Trophoblast cell (in vitro differentiated cells and primary cell): ENCODE measurements at regions not wholly inside any gene's neighbourhood (a gene's known extent, or its start where the extent isn't known, plus 50 kb on each side); places are given as distances from the start of the nearest gene placed in this dataset.

Experiments
- DNase-seq, 2 donors: peaks; one replicate each; pipeline ENCODE4 v3.0.0-alpha.2; 2016
- H2AFZ ChIP-seq: 2 replicates; pipeline ENCODE4 v1.6.1; 2013; ENCODE audit warnings: low read length, moderate library complexity, mild to moderate bottlenecking; ENCODE audit not compliant: insufficient read depth, poor library complexity
- H2AK5ac ChIP-seq: 2 replicates; pipeline ENCODE4 v1.6.1; 2013; ENCODE audit warnings: mild to moderate bottlenecking, low read length
- H2BK120ac ChIP-seq: 2 replicates; pipeline ENCODE4 v1.6.1; 2013; ENCODE audit warnings: low read length, mild to moderate bottlenecking, moderate library complexity; ENCODE audit not compliant: insufficient read depth, poor library complexity
- H2BK12ac ChIP-seq: 2 replicates; pipeline ENCODE4 v1.6.1; 2013; ENCODE audit warnings: mild to moderate bottlenecking, low read length, moderate library complexity
- H2BK5ac ChIP-seq: 2 replicates; pipeline ENCODE4 v1.6.1; 2013; ENCODE audit warnings: low read length, low read depth, moderate library complexity, mild to moderate bottlenecking; ENCODE audit not compliant: poor library complexity
- H3K14ac ChIP-seq: 2 replicates; pipeline ENCODE4 v1.6.1; 2013; ENCODE audit warnings: mild to moderate bottlenecking, low read length
- H3K18ac ChIP-seq: 2 replicates; pipeline ENCODE4 v1.6.1; 2013; ENCODE audit warnings: mild to moderate bottlenecking, low read length
- H3K23ac ChIP-seq: 2 replicates; pipeline ENCODE4 v1.6.1; 2013; ENCODE audit warnings: low read length
- H3K27ac ChIP-seq: 2 replicates; pipeline ENCODE4 v1.5.1; 2013; ENCODE audit warnings: low read depth, mild to moderate bottlenecking, inconsistent platforms, low read length, moderate library complexity
- H3K27me3 ChIP-seq: 2 replicates; pipeline ENCODE4 v1.6.1; 2013; ENCODE audit warnings: inconsistent platforms, mild to moderate bottlenecking, low read length, moderate library complexity; ENCODE audit not compliant: insufficient read depth
- H3K36me3 ChIP-seq, 2 experiments: 1 replicate in 1 of 2; 2 replicates in 1 of 2; pipeline ENCODE4 v1.6.1; 2013; ENCODE audit warnings: low read length in 2 of 2, mild to moderate bottlenecking in 2 of 2, moderate library complexity in 1 of 2; ENCODE audit not compliant: insufficient read depth in 2 of 2, control insufficient read depth in 1 of 2
- H3K4ac ChIP-seq: 2 replicates; pipeline ENCODE4 v1.6.1; 2013; ENCODE audit warnings: low read depth, mild to moderate bottlenecking, low read length, moderate library complexity
- H3K4me1 ChIP-seq, 2 experiments: 1 replicate in 1 of 2; 2 replicates in 1 of 2; pipeline ENCODE4 v1.6.1; 2013; ENCODE audit warnings: low read length in 2 of 2, mild to moderate bottlenecking in 2 of 2, moderate library complexity in 1 of 2; ENCODE audit not compliant: insufficient read depth in 2 of 2, control insufficient read depth in 1 of 2
- H3K4me2 ChIP-seq: 2 replicates; pipeline ENCODE4 v1.6.1; 2013; ENCODE audit warnings: inconsistent platforms, mild to moderate bottlenecking, low read length, moderate library complexity
- H3K4me3 ChIP-seq: 2 replicates; pipeline ENCODE4 v1.5.1; 2013; ENCODE audit warnings: mild to moderate bottlenecking, low read depth, low read length, inconsistent platforms
- H3K79me1 ChIP-seq: one replicate; pipeline ENCODE4 v1.6.1; 2013; ENCODE audit warnings: low read length
- H3K79me2 ChIP-seq: 2 replicates; pipeline ENCODE4 v1.6.1; 2013; ENCODE audit warnings: low read length, mild to moderate bottlenecking; ENCODE audit not compliant: control insufficient read depth, insufficient read depth, poor library complexity
- H3K9ac ChIP-seq: 2 replicates; pipeline ENCODE4 v1.6.1; 2013; ENCODE audit warnings: mild to moderate bottlenecking, low read length
- H3K9me3 ChIP-seq: 2 replicates; pipeline ENCODE4 v1.6.1; 2013; ENCODE audit warnings: low read depth, mild to moderate bottlenecking, control low read depth, inconsistent platforms, low read length; ENCODE audit not compliant: insufficient read depth
- H4K12ac ChIP-seq: 2 replicates; pipeline ENCODE4 v1.6.1; 2013; ENCODE audit warnings: low read depth, mild to moderate bottlenecking, low read length, moderate library complexity
- H4K8ac ChIP-seq: 2 replicates; pipeline ENCODE4 v1.6.1; 2013; ENCODE audit warnings: low read depth, mild to moderate bottlenecking, low read length, moderate library complexity
- H4K91ac ChIP-seq: one replicate; pipeline ENCODE4 v1.6.1; 2013; ENCODE audit warnings: low read depth, mild to moderate bottlenecking, low read length, moderate library complexity
- WGBS: extraction: QIAGEN DNeasy Blood & Tissue Kit; methylation state at CpG from one replicate; pipeline ENCODE4 v1.1.7; 2013; ENCODE audit warnings: missing lambda C conversion rate; ENCODE audit not compliant: insufficient read length, insufficient coverage; ENCODE audit errors: extremely low coverage; 5-methylcytosine and 5-hydroxymethylcytosine counted together

- H3K9ac ChIP-seq = no peak overlapping the region
- no peak overlapping the region for H2AK5ac ChIP-seq
- no peak overlapping the region for H3K18ac ChIP-seq
- no peak for DNase-seq
- no peak overlapping the region for H4K12ac ChIP-seq
- no peak overlapping the region for H3K4me3 ChIP-seq
- H3K4ac ChIP-seq = no peak overlapping the region
- no peaks in the 10 kb centered on the region for H3K27me3 ChIP-seq
- H3K14ac ChIP-seq = no peak overlapping the region
- no peak overlapping the region for H3K27ac ChIP-seq
- H4K8ac ChIP-seq = no peak overlapping the region
- no peak overlapping the region for H2AFZ ChIP-seq
- no peak overlapping the region for H3K23ac ChIP-seq
- H3K9me3 ChIP-seq = peaks cover 2% of the 10 kb centered on the region
- no peak overlapping the region for H2BK12ac ChIP-seq
- no peaks in the 10 kb centered on the region for H3K79me1 ChIP-seq
- no CpG with 5 or more reads among the region's 2 CpGs for WGBS
- H3K36me3 ChIP-seq = no peaks in the 10 kb centered on the region
- H2BK5ac ChIP-seq = no peak overlapping the region
- no peaks in the 10 kb centered on the region for H3K4me1 ChIP-seq
- H3K79me2 ChIP-seq = no peaks in the 10 kb centered on the region
- H3K4me2 ChIP-seq = no peak overlapping the region
- H4K91ac ChIP-seq = no peak overlapping the region
- H2BK120ac ChIP-seq = no peak overlapping the region
Measured at GRCh38 chr7:67705850-67706249, 709.2 kb downstream of the TYW1 start.

GRCh38 chr7:67711706-67712105 lies 715.1 kb downstream of the TYW1 start:
- no peak overlapping the region for H2AK5ac ChIP-seq
- H4K8ac ChIP-seq = no peak overlapping the region
- DNase-seq = no peak
- no peak overlapping the region for H3K23ac ChIP-seq
- no peak overlapping the region for H2BK120ac ChIP-seq
- no peak overlapping the region for H2BK5ac ChIP-seq
- H2AFZ ChIP-seq = no peak overlapping the region
- WGBS = no CpG with 5 or more reads among the region's 6 CpGs
- no peak overlapping the region for H3K4me3 ChIP-seq
- H4K91ac ChIP-seq = no peak overlapping the region
- H3K14ac ChIP-seq = no peak overlapping the region
- peaks cover 2% of the 10 kb centered on the region for H3K9me3 ChIP-seq
- H3K9ac ChIP-seq = no peak overlapping the region
- peaks cover 0 to 1% of the 10 kb centered on the region in 2 experiments for H3K4me1 ChIP-seq
- H4K12ac ChIP-seq = no peak overlapping the region
- no peak overlapping the region for H3K27ac ChIP-seq
- H3K79me2 ChIP-seq = no peaks in the 10 kb centered on the region
- H3K4ac ChIP-seq = no peak overlapping the region
- H3K27me3 ChIP-seq = no peaks in the 10 kb centered on the region
- no peaks in the 10 kb centered on the region for H3K36me3 ChIP-seq
- no peaks in the 10 kb centered on the region for H3K79me1 ChIP-seq
- no peak overlapping the region for H2BK12ac ChIP-seq
- H3K18ac ChIP-seq = no peak overlapping the region
- no peak overlapping the region for H3K4me2 ChIP-seq

DNA sequence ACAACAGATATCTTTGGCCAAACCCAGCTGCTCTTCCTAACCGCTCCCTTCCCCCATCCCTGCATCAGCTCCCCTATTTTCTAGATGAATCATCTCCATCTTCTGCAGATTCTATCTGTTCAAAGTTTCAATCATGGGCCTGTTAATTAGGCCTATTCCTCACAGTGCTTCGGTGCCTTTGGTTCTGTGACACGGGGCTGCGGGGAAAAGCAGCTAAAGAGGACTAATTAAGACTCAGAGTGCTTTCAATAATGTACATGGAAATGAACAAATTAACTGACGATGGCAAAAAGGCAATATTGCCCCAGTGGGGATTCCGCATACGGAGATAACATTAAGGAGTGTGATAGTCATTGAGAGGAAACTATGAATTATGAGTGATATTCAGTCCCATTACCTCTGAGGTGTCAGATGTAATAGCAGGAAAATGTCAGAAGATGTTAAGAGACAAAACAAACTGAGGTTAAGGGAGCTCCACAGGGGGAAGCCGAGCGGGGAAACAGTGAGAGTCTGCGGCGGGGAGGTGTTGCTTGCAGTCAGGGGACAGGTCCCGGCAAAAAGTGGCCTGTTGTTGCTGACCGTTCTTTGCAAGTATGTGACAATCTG lies 716.9 kb downstream of the TYW1 start:
- H3K27ac ChIP-seq = no peak overlapping the region
- peaks cover 2% of the 10 kb centered on the region for H3K9me3 ChIP-seq
- H3K23ac ChIP-seq = no peak overlapping the region
- H4K12ac ChIP-seq = no peak overlapping the region
- H3K36me3 ChIP-seq = no peaks in the 10 kb centered on the region
- no peak overlapping the region for H3K9ac ChIP-seq
- no peak overlapping the region for H3K18ac ChIP-seq
- H3K79me2 ChIP-seq = no peaks in the 10 kb centered on the region
- no peak overlapping the region for H3K4me3 ChIP-seq
- H3K27me3 ChIP-seq = no peaks in the 10 kb centered on the region
- H3K14ac ChIP-seq = no peak overlapping the region
- H3K4me1 ChIP-seq = peaks cover 0 to 1% of the 10 kb centered on the region in 2 experiments
- H2BK12ac ChIP-seq = no peak overlapping the region
- WGBS = no CpG with 5 or more reads among the region's 13 CpGs
- H2BK5ac ChIP-seq = no peak overlapping the region
- no peak overlapping the region for H2BK120ac ChIP-seq
- H2AK5ac ChIP-seq = no peak overlapping the region
- DNase-seq = no peak
- H2AFZ ChIP-seq = no peak overlapping the region
- H3K79me1 ChIP-seq = no peaks in the 10 kb centered on the region
- no peak overlapping the region for H3K4ac ChIP-seq
- no peak overlapping the region for H4K8ac ChIP-seq
- no peak overlapping the region for H4K91ac ChIP-seq
- no peak overlapping the region for H3K4me2 ChIP-seq

DNA sequence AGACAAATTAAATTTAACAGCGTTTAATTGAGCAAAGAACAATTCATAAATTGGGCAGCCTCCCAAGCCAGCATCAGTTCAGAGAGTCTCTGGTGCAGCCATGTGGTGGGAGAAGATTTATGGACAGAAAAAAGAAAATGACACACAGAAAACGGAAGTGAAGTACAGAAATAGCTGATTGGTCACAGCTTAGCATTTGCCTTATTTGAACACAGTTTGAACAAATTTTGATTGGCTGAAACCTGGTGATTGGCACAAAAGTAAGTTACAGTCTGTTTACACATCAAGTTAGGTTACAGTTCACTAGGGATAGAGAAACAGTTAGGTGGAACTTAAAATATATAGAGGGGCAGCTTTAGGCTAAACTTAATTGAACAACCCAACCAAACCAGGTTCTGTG lies 720.1 kb downstream of the TYW1 start:
- WGBS = no CpG with 5 or more reads among the region's 2 CpGs

More for the DNA sequence above, 720.1 kb downstream of the TYW1 start:
- Histone ChIP-seq H3K36me3 (no peaks in the 10 kb centered on the region), H2BK5ac (no peak overlapping the region), H2AFZ (no peak overlapping the region), H3K4me1 (peaks cover 0 to 13% of the 10 kb centered on the region in 2 experiments), H4K12ac (no peak overlapping the region), H2BK120ac (no peak overlapping the region), H4K8ac (no peak overlapping the region), H3K27me3 (no peaks in the 10 kb centered on the region), H3K4ac (no peak overlapping the region), H3K18ac (no peak overlapping the region), H3K23ac (no peak overlapping the region), H3K79me1 (peaks cover 4% of the 10 kb centered on the region), H3K9me3 (no peaks in the 10 kb centered on the region), H4K91ac (no peak overlapping the region), H3K4me2 (no peak overlapping the region), H3K79me2 (no peaks in the 10 kb centered on the region), H2AK5ac (no peak overlapping the region), H3K9ac (no peak overlapping the region), H3K27ac (no peak overlapping the region), H3K4me3 (no peak overlapping the region), H3K14ac (no peak overlapping the region), H2BK12ac (no peak overlapping the region)
- DNase-seq = no peak
